ENCODE measurements at regions not wholly inside any gene's neighbourhood (a gene's known extent, or its start where the extent isn't known, plus 50 kb on each side); places are given as distances from the start of the nearest gene placed in this dataset.

- H3K27me3 ChIP-seq (replicated peaks in 1 of 2; ENCODE audit: control insufficient read depth in 2 of 2, extremely low read depth in 1 of 2, insufficient read depth in 2 of 2, low read length in 1 of 2), result peaks cover 0 to 28% of the 10 kb centered on the region in 2 experiments
- ChIA-PET CTCF (no interaction called here), POLR2A (no interaction called here)
- Mint-ChIP-seq H3K27ac (no peak overlapping the region), H3K9me3 (no peaks in the 10 kb centered on the region), H3K4me3 (no peak overlapping the region), H3K27me3 (peaks cover 0 to 7% of the 10 kb centered on the region in 2 donors), H3K4me1 (no peaks in the 10 kb centered on the region), H3K36me3 (no peaks in the 10 kb centered on the region)
- H3K4me1 ChIP-seq (ENCODE audit: control insufficient read depth in 1 of 2, extremely low read depth in 1 of 2, insufficient read depth in 2 of 2, low read length in 2 of 2), result peaks cover 0 to 2% of the 10 kb centered on the region in 2 experiments
- no peak overlapping the region for H3K27ac ChIP-seq (ENCODE audit: low read length)
- 52% methylated on average over 11 of the region's 17 CpGs for WGBS (ENCODE audit: insufficient coverage)
- DNase-seq (no peak), ATAC-seq (replicated peaks in 1 of 4) (no peak)
- H3K9me3 ChIP-seq, result no peaks in the 10 kb centered on the region
- no peaks in the 10 kb centered on the region for H3K36me3 ChIP-seq (ENCODE audit: control insufficient read depth in 2 of 2, extremely low read depth in 1 of 2, insufficient read depth in 1 of 2, low read length in 1 of 2)
- no peak overlapping the region for H3K4me3 ChIP-seq (ENCODE audit: control insufficient read depth in 1 of 2, extremely low read depth in 1 of 2, low read length in 1 of 2)
Measured at GRCh38 chr1:10897981-10898728, 101.7 kb upstream of the CASZ1 start.

DNA sequence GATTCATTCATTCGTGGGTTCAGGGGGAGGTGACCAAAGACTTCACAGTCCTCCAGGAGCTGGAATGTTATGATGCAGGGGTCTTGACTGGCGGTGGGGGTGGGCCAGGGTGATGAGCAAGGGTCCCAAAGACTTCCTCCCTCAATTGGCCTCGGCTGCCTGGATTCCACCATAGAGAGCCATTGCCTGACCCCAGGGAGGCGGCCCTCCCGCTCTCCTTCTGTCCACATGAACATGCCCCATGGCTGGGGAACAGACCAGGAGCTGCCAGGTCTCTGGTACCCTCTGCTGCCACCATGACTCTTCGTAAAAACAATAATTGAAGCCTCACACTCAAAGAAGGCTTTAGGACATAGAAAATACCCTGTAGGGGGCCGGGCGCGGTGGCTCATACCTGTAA lies 102.5 kb upstream of the CASZ1 start:
- no peak overlapping the region for H3K27ac ChIP-seq (ENCODE audit: low read length)
- ChIA-PET CTCF (interaction anchor here in 1 of 2 donors (0.9 kb wide), 1 partner anchor 57 kb away, joined by 6 read pairs; no protein-coding TSS in a partner anchor), POLR2A (no interaction called here)
- H3K4me1 ChIP-seq (ENCODE audit: control insufficient read depth in 1 of 2, extremely low read depth in 1 of 2, insufficient read depth in 2 of 2, low read length in 2 of 2), result peaks cover 2 to 9% of the 10 kb centered on the region in 2 experiments
- H3K36me3 Mint-ChIP-seq, result no peaks in the 10 kb centered on the region
- H3K27me3 Mint-ChIP-seq, result peaks cover 0 to 7% of the 10 kb centered on the region in 2 donors
- no peaks in the 10 kb centered on the region for H3K9me3 Mint-ChIP-seq
- no peak overlapping the region for H3K4me3 ChIP-seq (ENCODE audit: control insufficient read depth in 1 of 2, extremely low read depth in 1 of 2, low read length in 1 of 2)
- WGBS (ENCODE audit: insufficient coverage), result 72% methylated on average over 3 of the region's 9 CpGs
- H3K4me1 Mint-ChIP-seq, result peaks cover 6 to 8% (median 6%) of the 10 kb centered on the region in 3 donors
- no peaks in the 10 kb centered on the region for H3K9me3 ChIP-seq
- peaks cover 0 to 28% of the 10 kb centered on the region in 2 experiments for H3K27me3 ChIP-seq (replicated peaks in 1 of 2; ENCODE audit: control insufficient read depth in 2 of 2, extremely low read depth in 1 of 2, insufficient read depth in 2 of 2, low read length in 1 of 2)
- H3K36me3 ChIP-seq (ENCODE audit: control insufficient read depth in 2 of 2, extremely low read depth in 1 of 2, insufficient read depth in 1 of 2, low read length in 1 of 2), result no peaks in the 10 kb centered on the region
- DNase-seq (no peak), ATAC-seq (replicated peaks in 1 of 4) (no peak)
- no peak overlapping the region for H3K27ac Mint-ChIP-seq
- H3K4me3 Mint-ChIP-seq, result no peak overlapping the region

DNA sequence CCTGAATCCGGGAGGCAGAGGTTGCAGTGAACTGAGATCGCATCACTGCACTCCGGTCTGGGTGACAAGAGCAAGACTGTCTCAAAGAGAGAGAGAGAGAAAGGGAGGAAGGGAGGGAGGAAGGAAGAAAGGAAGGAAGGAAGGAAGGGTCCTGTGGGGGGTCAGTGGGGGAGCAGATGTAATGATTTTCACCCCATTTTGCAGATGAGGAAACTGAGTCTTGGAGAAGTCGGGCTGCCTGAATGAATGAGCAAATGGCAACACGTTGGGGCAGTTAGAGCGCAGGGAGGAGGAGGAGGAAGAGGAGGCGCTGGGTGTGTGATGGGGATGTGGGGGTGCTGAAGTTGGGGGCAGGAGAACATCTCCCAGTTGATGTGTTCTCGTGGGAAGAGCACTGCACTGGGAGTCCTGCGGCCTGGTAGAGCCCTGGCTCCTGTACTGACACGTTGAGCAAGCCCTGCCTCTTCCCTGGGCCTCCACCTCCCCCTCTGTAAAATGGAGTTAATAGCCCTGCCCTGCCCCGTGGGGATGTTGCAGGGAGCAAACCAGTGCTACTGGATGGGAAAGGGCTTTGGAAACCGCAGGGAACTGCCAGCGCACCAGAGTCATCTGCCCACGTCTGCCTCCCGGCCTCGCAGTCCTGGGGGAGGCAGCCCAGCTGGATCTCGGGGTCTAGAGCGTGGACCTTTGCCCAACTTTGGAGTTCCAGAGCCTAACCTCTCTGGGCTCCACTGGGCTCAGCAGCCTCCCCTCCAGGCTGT lies 103.2 kb upstream of the CASZ1 start:
- H3K4me1 Mint-ChIP-seq, result peaks cover 13 to 15% (median 14%) of the 10 kb centered on the region in 3 donors
- DNase-seq (no peak), ATAC-seq (replicated peaks in 1 of 4) (no peak)
- Histone ChIP-seq H3K9me3 (no peaks in the 10 kb centered on the region), H3K27me3 (replicated peaks in 1 of 2; ENCODE audit: control insufficient read depth in 2 of 2, extremely low read depth in 1 of 2, insufficient read depth in 2 of 2, low read length in 1 of 2) (peaks cover 0 to 31% of the 10 kb centered on the region in 2 experiments), H3K27ac (ENCODE audit: low read length) (no peak overlapping the region), H3K4me1 (ENCODE audit: control insufficient read depth in 1 of 2, extremely low read depth in 1 of 2, insufficient read depth in 2 of 2, low read length in 2 of 2) (peaks cover 8 to 17% of the 10 kb centered on the region in 2 experiments), H3K36me3 (ENCODE audit: control insufficient read depth in 2 of 2, extremely low read depth in 1 of 2, insufficient read depth in 1 of 2, low read length in 1 of 2) (no peaks in the 10 kb centered on the region), H3K4me3 (ENCODE audit: control insufficient read depth in 1 of 2, extremely low read depth in 1 of 2, low read length in 1 of 2) (no peak overlapping the region)
- H3K27me3 Mint-ChIP-seq, result peaks cover 0 to 7% of the 10 kb centered on the region in 2 donors
- H3K27ac Mint-ChIP-seq, result no peak overlapping the region
- no peak overlapping the region for H3K4me3 Mint-ChIP-seq
- CTCF ChIA-PET, result interaction anchor here in 1 of 2 donors (0.9 kb wide), 1 partner anchor 56 kb away, joined by 6 read pairs; no protein-coding TSS in a partner anchor
- H3K36me3 Mint-ChIP-seq, result no peaks in the 10 kb centered on the region
- H3K9me3 Mint-ChIP-seq, result no peaks in the 10 kb centered on the region
- 81% methylated on average over 12 of the region's 18 CpGs for WGBS (ENCODE audit: insufficient coverage)
- POLR2A ChIA-PET, result no interaction called here

DNA sequence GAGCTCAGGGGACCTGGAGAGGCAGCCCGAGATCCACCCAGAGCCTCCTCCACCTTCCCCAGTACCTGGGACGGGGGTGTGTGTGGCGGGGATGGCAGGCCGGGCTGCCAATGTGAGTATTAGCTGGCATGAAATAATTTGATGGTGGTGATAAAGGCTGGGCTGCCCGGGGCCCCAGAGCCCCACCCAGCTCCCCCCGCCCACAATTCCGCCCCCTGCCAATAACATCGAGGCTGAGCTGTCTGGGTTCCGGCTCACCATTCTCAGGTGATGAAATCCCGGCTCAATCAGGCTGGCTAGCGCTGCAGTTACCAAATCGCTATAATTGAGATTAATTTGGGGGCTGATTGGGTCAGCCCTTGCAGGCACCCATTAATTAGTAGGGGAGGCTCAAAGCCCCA lies 103.8 kb upstream of the CASZ1 start:
- Histone ChIP-seq H3K9me3 (no peaks in the 10 kb centered on the region), H3K36me3 (ENCODE audit: control insufficient read depth in 2 of 2, extremely low read depth in 1 of 2, insufficient read depth in 1 of 2, low read length in 1 of 2) (no peaks in the 10 kb centered on the region), H3K4me1 (ENCODE audit: control insufficient read depth in 1 of 2, extremely low read depth in 1 of 2, insufficient read depth in 2 of 2, low read length in 2 of 2) (peaks cover 9 to 23% of the 10 kb centered on the region in 2 experiments), H3K27ac (ENCODE audit: low read length) (no peak overlapping the region), H3K4me3 (ENCODE audit: control insufficient read depth in 1 of 2, extremely low read depth in 1 of 2, low read length in 1 of 2) (no peak overlapping the region), H3K27me3 (replicated peaks in 1 of 2; ENCODE audit: control insufficient read depth in 2 of 2, extremely low read depth in 1 of 2, insufficient read depth in 2 of 2, low read length in 1 of 2) (peaks cover 0 to 35% of the 10 kb centered on the region in 2 experiments)
- no peaks in the 10 kb centered on the region for H3K36me3 Mint-ChIP-seq
- H3K27ac Mint-ChIP-seq, result no peak overlapping the region
- CTCF ChIA-PET, result interaction anchor here in 1 of 2 donors (0.6 kb wide), 1 partner anchor 1769 kb away, joined by 8 read pairs; no protein-coding TSS in a partner anchor
- peaks cover 0 to 7% of the 10 kb centered on the region in 2 donors for H3K27me3 Mint-ChIP-seq
- 96% methylated on average over 4 of the region's 12 CpGs for WGBS (ENCODE audit: insufficient coverage)
- peaks cover 18 to 20% (median 19%) of the 10 kb centered on the region in 3 donors for H3K4me1 Mint-ChIP-seq
- POLR2A ChIA-PET, result no interaction called here
- no peak for DNase-seq
- no peaks in the 10 kb centered on the region for H3K9me3 Mint-ChIP-seq
- ATAC-seq (replicated peaks in 1 of 4), result no peak
- no peak overlapping the region for H3K4me3 Mint-ChIP-seq

- Mint-ChIP-seq H3K27ac (peak overlapping the region in 1 of 2 donors; percentile 15), H3K36me3 (no peaks in the 10 kb centered on the region), H3K27me3 (peaks cover 0 to 7% of the 10 kb centered on the region in 2 donors), H3K4me3 (no peak overlapping the region), H3K4me1 (peaks cover 20 to 24% (median 23%) of the 10 kb centered on the region in 3 donors), H3K9me3 (no peaks in the 10 kb centered on the region)
- ATAC-seq (replicated peaks in 1 of 4) (no peak), DNase-seq (no peak)
- peaks cover 0 to 35% of the 10 kb centered on the region in 2 experiments for H3K27me3 ChIP-seq (replicated peaks in 1 of 2; ENCODE audit: control insufficient read depth in 2 of 2, extremely low read depth in 1 of 2, insufficient read depth in 2 of 2, low read length in 1 of 2)
- H3K4me3 ChIP-seq (ENCODE audit: control insufficient read depth in 1 of 2, extremely low read depth in 1 of 2, low read length in 1 of 2), result no peak overlapping the region
- H3K4me1 ChIP-seq (ENCODE audit: control insufficient read depth in 1 of 2, extremely low read depth in 1 of 2, insufficient read depth in 2 of 2, low read length in 2 of 2), result peaks cover 13 to 26% of the 10 kb centered on the region in 2 experiments
- no peaks in the 10 kb centered on the region for H3K36me3 ChIP-seq (ENCODE audit: control insufficient read depth in 2 of 2, extremely low read depth in 1 of 2, insufficient read depth in 1 of 2, low read length in 1 of 2)
- ChIA-PET CTCF (interaction anchor here in 1 of 2 donors (0.6 kb wide), 1 partner anchor 1770 kb away, joined by 8 read pairs; no protein-coding TSS in a partner anchor), POLR2A (no interaction called here)
- WGBS (ENCODE audit: insufficient coverage), result 82% methylated on average over 2 of the region's 6 CpGs
- H3K9me3 ChIP-seq, result no peaks in the 10 kb centered on the region
- H3K27ac ChIP-seq (ENCODE audit: low read length), result no peak overlapping the region
Measured at GRCh38 chr1:10900691-10901090, 104.2 kb upstream of the CASZ1 start.

- ATAC-seq (replicated peaks in 1 of 4), result no peak
- no peak for DNase-seq
- ChIA-PET CTCF (no interaction called here), POLR2A (interaction anchor here in 1 of 2 donors (0.5 kb wide), 1 partner anchor 891 kb away, joined by 5 read pairs; no protein-coding TSS in a partner anchor)
- Histone ChIP-seq H3K27ac (ENCODE audit: low read length) (no peak overlapping the region), H3K4me3 (ENCODE audit: control insufficient read depth in 1 of 2, extremely low read depth in 1 of 2, low read length in 1 of 2) (no peak overlapping the region), H3K27me3 (replicated peaks in 1 of 2; ENCODE audit: control insufficient read depth in 2 of 2, extremely low read depth in 1 of 2, insufficient read depth in 2 of 2, low read length in 1 of 2) (peaks cover 0 to 40% of the 10 kb centered on the region in 2 experiments), H3K9me3 (no peaks in the 10 kb centered on the region), H3K4me1 (ENCODE audit: control insufficient read depth in 1 of 2, extremely low read depth in 1 of 2, insufficient read depth in 2 of 2, low read length in 2 of 2) (peaks cover 19 to 32% of the 10 kb centered on the region in 2 experiments), H3K36me3 (ENCODE audit: control insufficient read depth in 2 of 2, extremely low read depth in 1 of 2, insufficient read depth in 1 of 2, low read length in 1 of 2) (no peaks in the 10 kb centered on the region)
- WGBS (ENCODE audit: insufficient coverage), result 93% methylated on average over 24 of the region's 29 CpGs
- Mint-ChIP-seq H3K4me1 (peaks cover 20 to 26% (median 23%) of the 10 kb centered on the region in 3 donors), H3K9me3 (no peaks in the 10 kb centered on the region), H3K36me3 (no peaks in the 10 kb centered on the region), H3K27me3 (peaks cover 0 to 7% of the 10 kb centered on the region in 2 donors), H3K27ac (peak overlapping the region in 1 of 2 donors; percentile 15), H3K4me3 (no peak overlapping the region)
Measured at GRCh38 chr1:10901091-10901890, 104.8 kb upstream of the CASZ1 start.
